ENCODE measurements at regions not wholly inside any gene's neighbourhood (a gene's known extent, or its start where the extent isn't known, plus 50 kb on each side); places are given as distances from the start of the nearest gene placed in this dataset.

DNA sequence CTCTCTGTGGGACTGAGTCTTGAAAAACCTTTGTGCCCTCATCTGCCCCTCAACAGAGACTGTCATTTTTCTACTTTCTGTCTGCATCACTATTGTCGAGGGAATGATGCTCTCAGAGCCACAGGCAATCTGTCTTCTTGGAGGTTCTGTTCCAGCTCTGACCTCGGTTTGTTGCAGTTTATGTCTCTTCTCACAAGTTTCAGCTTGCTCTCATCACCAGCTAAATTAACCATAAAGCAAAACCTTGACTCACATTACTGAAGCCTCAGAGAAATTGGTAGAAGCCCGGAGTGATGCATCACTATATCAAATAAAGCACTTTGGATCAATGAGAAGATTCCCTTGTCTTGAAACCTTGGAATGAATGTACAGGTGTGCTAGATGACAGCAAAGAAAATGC lies 60.6 kb upstream of the BLID start:
- Histone ChIP-seq H2BK120ac (ENCODE audit: insufficient read depth, low read length, poor library complexity) (no peak overlapping the region), H3K4me2 (ENCODE audit: low read length) (no peak overlapping the region), H2BK12ac (ENCODE audit: low read length) (no peak overlapping the region), H4K12ac (ENCODE audit: low read depth, low read length) (no peak overlapping the region), H2BK5ac (ENCODE audit: low read depth, low read length, poor library complexity) (no peak overlapping the region), H4K8ac (ENCODE audit: low read depth, low read length) (no peak overlapping the region), H3K9ac (ENCODE audit: low read length) (no peak overlapping the region), H4K91ac (ENCODE audit: low read depth, low read length) (no peak overlapping the region), H3K23ac (ENCODE audit: low read length) (no peak overlapping the region), H3K4me1 (ENCODE audit: control insufficient read depth in 1 of 2, insufficient read depth in 2 of 2, low read length in 2 of 2) (peaks cover 2 to 3% of the 10 kb centered on the region in 2 experiments), H2AFZ (ENCODE audit: insufficient read depth, low read length, poor library complexity) (no peak overlapping the region), H3K14ac (ENCODE audit: low read length) (no peak overlapping the region), H3K79me1 (ENCODE audit: low read length) (no peaks in the 10 kb centered on the region), H3K4me3 (ENCODE audit: low read depth, low read length) (no peak overlapping the region), H3K79me2 (ENCODE audit: control insufficient read depth, insufficient read depth, low read length, poor library complexity) (no peaks in the 10 kb centered on the region), H2AK5ac (ENCODE audit: low read length) (no peak overlapping the region), H3K27me3 (ENCODE audit: insufficient read depth, low read length) (no peaks in the 10 kb centered on the region), H3K18ac (ENCODE audit: low read length) (no peak overlapping the region), H3K4ac (ENCODE audit: low read depth, low read length) (no peak overlapping the region), H3K36me3 (ENCODE audit: control insufficient read depth in 1 of 2, insufficient read depth in 2 of 2, low read length in 2 of 2) (no peaks in the 10 kb centered on the region), H3K27ac (ENCODE audit: low read depth, low read length) (no peak overlapping the region), H3K9me3 (ENCODE audit: insufficient read depth, low read depth, low read length) (peaks cover 2% of the 10 kb centered on the region)
- DNase-seq = no peak
- WGBS (ENCODE audit: extremely low coverage, insufficient coverage, insufficient read length) = no CpG with 5 or more reads among the region's 3 CpGs

DNA sequence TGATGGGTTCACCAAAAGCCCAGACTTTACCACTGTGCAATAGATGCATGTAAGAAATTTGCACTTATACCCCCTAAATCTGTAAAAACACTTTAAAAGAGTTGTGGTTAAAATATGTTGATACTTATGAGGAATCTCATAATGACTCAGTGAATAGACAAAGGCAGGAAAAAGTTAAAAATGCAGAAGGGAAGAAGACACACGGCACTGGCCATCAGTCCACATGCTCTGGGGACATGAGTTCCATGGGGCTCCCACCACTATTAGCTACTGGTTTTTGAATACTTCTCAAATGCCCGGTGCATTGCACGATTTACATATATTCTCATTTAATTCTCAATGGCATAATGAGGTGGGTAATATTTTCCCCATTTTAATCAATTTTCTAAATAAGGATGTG lies 59.3 kb upstream of the BLID start:
- Histone ChIP-seq H3K79me2 (ENCODE audit: control insufficient read depth, insufficient read depth, low read length, poor library complexity) (no peaks in the 10 kb centered on the region), H3K18ac (ENCODE audit: low read length) (no peak overlapping the region), H3K27me3 (ENCODE audit: insufficient read depth, low read length) (no peaks in the 10 kb centered on the region), H3K36me3 (ENCODE audit: control insufficient read depth in 1 of 2, insufficient read depth in 2 of 2, low read length in 2 of 2) (no peaks in the 10 kb centered on the region), H3K4me1 (ENCODE audit: control insufficient read depth in 1 of 2, insufficient read depth in 2 of 2, low read length in 2 of 2) (no peaks in the 10 kb centered on the region), H3K4me3 (ENCODE audit: low read depth, low read length) (no peak overlapping the region), H3K27ac (ENCODE audit: low read depth, low read length) (no peak overlapping the region), H3K4ac (ENCODE audit: low read depth, low read length) (no peak overlapping the region), H3K9ac (ENCODE audit: low read length) (no peak overlapping the region), H3K9me3 (ENCODE audit: insufficient read depth, low read depth, low read length) (peaks cover 2% of the 10 kb centered on the region), H4K8ac (ENCODE audit: low read depth, low read length) (no peak overlapping the region), H2BK12ac (ENCODE audit: low read length) (no peak overlapping the region), H3K14ac (ENCODE audit: low read length) (no peak overlapping the region), H2AK5ac (ENCODE audit: low read length) (no peak overlapping the region), H3K4me2 (ENCODE audit: low read length) (no peak overlapping the region), H4K91ac (ENCODE audit: low read depth, low read length) (no peak overlapping the region), H4K12ac (ENCODE audit: low read depth, low read length) (no peak overlapping the region), H3K79me1 (ENCODE audit: low read length) (no peaks in the 10 kb centered on the region), H3K23ac (ENCODE audit: low read length) (no peak overlapping the region), H2AFZ (ENCODE audit: insufficient read depth, low read length, poor library complexity) (no peak overlapping the region), H2BK120ac (ENCODE audit: insufficient read depth, low read length, poor library complexity) (no peak overlapping the region), H2BK5ac (ENCODE audit: low read depth, low read length, poor library complexity) (no peak overlapping the region)
- no peak for DNase-seq
- WGBS (ENCODE audit: extremely low coverage, insufficient coverage, insufficient read length) = no CpG with 5 or more reads among the region's 3 CpGs

DNA sequence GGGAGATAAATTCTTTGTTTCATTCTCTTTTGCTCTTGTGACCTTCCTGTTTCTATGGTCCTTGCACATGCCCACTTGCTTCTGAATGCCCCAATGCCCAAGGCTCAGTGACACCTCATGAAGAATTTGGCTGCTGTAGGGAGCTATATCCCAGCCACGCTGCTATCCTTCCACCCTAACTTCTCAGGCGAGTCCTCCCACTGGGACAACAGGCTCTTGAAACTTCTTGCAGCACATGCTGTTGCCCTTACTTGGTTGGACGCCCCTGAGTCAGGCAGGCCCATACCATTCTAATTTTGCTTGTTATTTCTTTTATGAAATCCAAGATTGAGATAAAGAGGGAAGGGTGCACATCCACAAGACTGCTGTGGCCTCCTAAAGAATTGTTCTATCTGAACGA lies 57.6 kb upstream of the BLID start:
- H3K4ac ChIP-seq (ENCODE audit: low read depth, low read length) = no peak overlapping the region
- WGBS (ENCODE audit: extremely low coverage, insufficient coverage, insufficient read length) = no CpG with 5 or more reads among the region's 4 CpGs
- H3K9me3 ChIP-seq (ENCODE audit: insufficient read depth, low read depth, low read length) = peaks cover 2% of the 10 kb centered on the region
- H3K18ac ChIP-seq (ENCODE audit: low read length) = no peak overlapping the region
- no peak overlapping the region for H2AFZ ChIP-seq (ENCODE audit: insufficient read depth, low read length, poor library complexity)
- no peak overlapping the region for H2BK12ac ChIP-seq (ENCODE audit: low read length)
- no peak overlapping the region for H4K91ac ChIP-seq (ENCODE audit: low read depth, low read length)
- no peaks in the 10 kb centered on the region for H3K27me3 ChIP-seq (ENCODE audit: insufficient read depth, low read length)
- no peak overlapping the region for H4K12ac ChIP-seq (ENCODE audit: low read depth, low read length)
- no peak for DNase-seq
- H3K4me2 ChIP-seq (ENCODE audit: low read length) = no peak overlapping the region
- H3K36me3 ChIP-seq (ENCODE audit: control insufficient read depth in 1 of 2, insufficient read depth in 2 of 2, low read length in 2 of 2) = no peaks in the 10 kb centered on the region
- H2AK5ac ChIP-seq (ENCODE audit: low read length) = no peak overlapping the region
- H2BK120ac ChIP-seq (ENCODE audit: insufficient read depth, low read length, poor library complexity) = no peak overlapping the region
- no peak overlapping the region for H3K9ac ChIP-seq (ENCODE audit: low read length)
- no peaks in the 10 kb centered on the region for H3K79me2 ChIP-seq (ENCODE audit: control insufficient read depth, insufficient read depth, low read length, poor library complexity)
- no peak overlapping the region for H4K8ac ChIP-seq (ENCODE audit: low read depth, low read length)
- no peak overlapping the region for H3K23ac ChIP-seq (ENCODE audit: low read length)
- no peak overlapping the region for H2BK5ac ChIP-seq (ENCODE audit: low read depth, low read length, poor library complexity)
- no peak overlapping the region for H3K27ac ChIP-seq (ENCODE audit: low read depth, low read length)
- H3K4me1 ChIP-seq (ENCODE audit: control insufficient read depth in 1 of 2, insufficient read depth in 2 of 2, low read length in 2 of 2) = no peaks in the 10 kb centered on the region
- no peak overlapping the region for H3K14ac ChIP-seq (ENCODE audit: low read length)
- H3K4me3 ChIP-seq (ENCODE audit: low read depth, low read length) = no peak overlapping the region
- no peaks in the 10 kb centered on the region for H3K79me1 ChIP-seq (ENCODE audit: low read length)

DNA sequence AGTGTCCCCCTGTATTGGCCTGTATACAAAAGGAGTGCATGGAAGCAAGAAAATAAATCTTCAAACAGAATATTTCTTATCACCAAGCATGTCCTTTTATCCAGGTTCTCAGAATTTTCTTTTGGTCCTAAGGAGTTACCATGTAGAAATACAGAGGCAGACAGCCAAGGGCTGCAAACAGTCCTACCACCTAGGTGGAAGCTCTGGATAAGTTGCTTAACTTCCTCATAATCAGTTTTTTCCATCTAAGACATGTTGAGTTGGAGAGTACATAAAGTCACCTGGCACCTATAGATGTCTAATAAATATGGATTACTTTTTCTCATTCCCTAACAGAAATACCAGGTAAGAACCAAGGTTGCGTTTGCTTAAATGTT lies 57.0 kb upstream of the BLID start:
- no peaks in the 10 kb centered on the region for H3K4me1 ChIP-seq (ENCODE audit: control insufficient read depth in 1 of 2, insufficient read depth in 2 of 2, low read length in 2 of 2)
- no CpG with 5 or more reads among the region's 1 CpG for WGBS (ENCODE audit: extremely low coverage, insufficient coverage, insufficient read length)
- no peak overlapping the region for H2BK12ac ChIP-seq (ENCODE audit: low read length)
- H3K4ac ChIP-seq (ENCODE audit: low read depth, low read length) = no peak overlapping the region
- DNase-seq = no peak
- no peak overlapping the region for H3K4me2 ChIP-seq (ENCODE audit: low read length)
- H3K18ac ChIP-seq (ENCODE audit: low read length) = no peak overlapping the region
- no peak overlapping the region for H3K27ac ChIP-seq (ENCODE audit: low read depth, low read length)
- H3K4me3 ChIP-seq (ENCODE audit: low read depth, low read length) = no peak overlapping the region
- no peak overlapping the region for H2BK120ac ChIP-seq (ENCODE audit: insufficient read depth, low read length, poor library complexity)
- no peaks in the 10 kb centered on the region for H3K36me3 ChIP-seq (ENCODE audit: control insufficient read depth in 1 of 2, insufficient read depth in 2 of 2, low read length in 2 of 2)
- H3K79me2 ChIP-seq (ENCODE audit: control insufficient read depth, insufficient read depth, low read length, poor library complexity) = no peaks in the 10 kb centered on the region
- no peaks in the 10 kb centered on the region for H3K27me3 ChIP-seq (ENCODE audit: insufficient read depth, low read length)
- H3K14ac ChIP-seq (ENCODE audit: low read length) = no peak overlapping the region
- H3K23ac ChIP-seq (ENCODE audit: low read length) = no peak overlapping the region
- no peak overlapping the region for H3K9ac ChIP-seq (ENCODE audit: low read length)
- no peak overlapping the region for H4K91ac ChIP-seq (ENCODE audit: low read depth, low read length)
- no peak overlapping the region for H4K12ac ChIP-seq (ENCODE audit: low read depth, low read length)
- peaks cover 2% of the 10 kb centered on the region for H3K9me3 ChIP-seq (ENCODE audit: insufficient read depth, low read depth, low read length)
- H3K79me1 ChIP-seq (ENCODE audit: low read length) = no peaks in the 10 kb centered on the region
- H2AK5ac ChIP-seq (ENCODE audit: low read length) = no peak overlapping the region
- no peak overlapping the region for H2BK5ac ChIP-seq (ENCODE audit: low read depth, low read length, poor library complexity)
- H4K8ac ChIP-seq (ENCODE audit: low read depth, low read length) = no peak overlapping the region
- H2AFZ ChIP-seq (ENCODE audit: insufficient read depth, low read length, poor library complexity) = no peak overlapping the region
